GM23338 (cell line): ENCODE measurements at regions not wholly inside any gene's neighbourhood (a gene's known extent, or its start where the extent isn't known, plus 50 kb on each side); places are given as distances from the start of the nearest gene placed in this dataset.

ENCODE experiments used
- EZH2 ChIP-seq: fragments of 200-600 bp; sonication (generic); IDR thresholded peaks from one replicate; pipeline ENCODE4 v1.8.0; 2017; ENCODE audit warnings: antibody characterized with exemption, mild to moderate bottlenecking, low read depth; ENCODE audit not compliant: unreplicated experiment
- JUNB ChIP-seq: IDR thresholded peaks from one replicate; pipeline ENCODE4 v1.6.1; 2016; ENCODE audit warnings: antibody characterized with exemption; ENCODE audit not compliant: unreplicated experiment
- NANOG ChIP-seq: IDR thresholded peaks from 2 replicates; pipeline ENCODE4 v1.6.1; 2016; ENCODE audit warnings: antibody characterized with exemption, borderline replicate concordance
- POLR2AphosphoS5 ChIP-seq: IDR thresholded peaks from 2 replicates; pipeline ENCODE4 v1.6.1; 2016; ENCODE audit warnings: antibody characterized with exemption, low read depth
- TF ChIP-seq, protein P1 (sequence below), 2 experiments: fragments of 200-600 bp in 1 of 2; sonication (generic) in 1 of 2; conservative IDR thresholded peaks; 2 replicates each; pipeline versions ENCODE4 v1.5.1 to v1.6.1; 2016 to 2017; ENCODE audit warnings: antibody characterized with exemption in 2 of 2, low read depth in 2 of 2, mild to moderate bottlenecking in 2 of 2, moderate library complexity in 1 of 2
- TF ChIP-seq, protein P2 (sequence below): IDR thresholded peaks from 2 replicates; pipeline ENCODE4 v1.6.1; 2016; ENCODE audit warnings: antibody characterized with exemption
- TF ChIP-seq, protein P3 (sequence below): IDR thresholded peaks from one replicate; pipeline ENCODE4 v1.6.1; 2018; ENCODE audit warnings: antibody characterized with exemption; ENCODE audit not compliant: unreplicated experiment

DNA sequence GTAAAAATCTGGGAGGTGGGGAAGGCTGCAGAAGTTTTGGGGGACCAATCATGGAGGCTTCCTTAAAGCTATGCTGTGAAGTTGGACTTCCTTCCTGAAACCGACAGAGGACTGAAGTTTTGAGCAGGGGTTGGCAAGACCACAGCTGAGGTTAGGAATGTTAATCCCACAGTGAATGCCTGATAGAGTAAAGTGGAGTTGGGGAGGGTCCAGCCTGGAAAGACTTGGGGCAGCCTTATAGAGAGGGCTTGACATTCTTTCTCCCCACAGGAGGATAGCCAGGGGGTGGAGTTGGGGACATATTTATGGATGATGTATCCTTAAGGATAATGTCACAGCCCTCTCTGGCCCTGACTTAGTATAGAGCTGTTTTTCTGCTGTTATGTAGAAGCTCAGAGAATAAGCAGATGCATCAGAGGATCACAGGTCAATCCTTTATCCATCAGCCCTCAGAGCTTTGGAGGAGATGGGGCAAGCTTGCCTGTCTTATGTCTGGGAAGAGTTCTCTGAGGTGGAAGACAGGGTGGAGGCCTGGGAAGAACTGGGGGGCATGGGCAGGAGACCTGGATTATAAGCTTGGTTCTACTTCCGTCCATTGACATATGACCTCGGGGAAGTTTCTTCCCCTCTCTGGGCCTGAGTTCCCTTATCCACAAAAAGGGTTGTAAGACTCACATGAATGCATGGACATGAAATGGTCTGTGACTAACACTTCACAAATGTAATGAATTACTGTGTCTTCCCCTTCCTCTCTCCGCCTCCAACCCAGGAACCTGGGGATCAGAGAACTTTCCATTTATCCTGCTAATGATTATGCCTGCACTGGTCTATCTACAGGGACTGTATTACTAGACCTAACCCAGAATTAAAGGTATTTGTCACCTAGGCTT is 317.8 kb downstream of the MIAT start:
- TF ChIP-seq NANOG (no peak), EZH2 (no peak), JUNB (no peak), POLR2AphosphoS5 (no peak)
- TF ChIP-seq, protein P1, sequence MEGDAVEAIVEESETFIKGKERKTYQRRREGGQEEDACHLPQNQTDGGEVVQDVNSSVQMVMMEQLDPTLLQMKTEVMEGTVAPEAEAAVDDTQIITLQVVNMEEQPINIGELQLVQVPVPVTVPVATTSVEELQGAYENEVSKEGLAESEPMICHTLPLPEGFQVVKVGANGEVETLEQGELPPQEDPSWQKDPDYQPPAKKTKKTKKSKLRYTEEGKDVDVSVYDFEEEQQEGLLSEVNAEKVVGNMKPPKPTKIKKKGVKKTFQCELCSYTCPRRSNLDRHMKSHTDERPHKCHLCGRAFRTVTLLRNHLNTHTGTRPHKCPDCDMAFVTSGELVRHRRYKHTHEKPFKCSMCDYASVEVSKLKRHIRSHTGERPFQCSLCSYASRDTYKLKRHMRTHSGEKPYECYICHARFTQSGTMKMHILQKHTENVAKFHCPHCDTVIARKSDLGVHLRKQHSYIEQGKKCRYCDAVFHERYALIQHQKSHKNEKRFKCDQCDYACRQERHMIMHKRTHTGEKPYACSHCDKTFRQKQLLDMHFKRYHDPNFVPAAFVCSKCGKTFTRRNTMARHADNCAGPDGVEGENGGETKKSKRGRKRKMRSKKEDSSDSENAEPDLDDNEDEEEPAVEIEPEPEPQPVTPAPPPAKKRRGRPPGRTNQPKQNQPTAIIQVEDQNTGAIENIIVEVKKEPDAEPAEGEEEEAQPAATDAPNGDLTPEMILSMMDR (conservative IDR thresholded peaks at IDR 0.05; ENCODE audit: low read depth in 2 of 2) = no peak
- TF ChIP-seq, protein P2, sequence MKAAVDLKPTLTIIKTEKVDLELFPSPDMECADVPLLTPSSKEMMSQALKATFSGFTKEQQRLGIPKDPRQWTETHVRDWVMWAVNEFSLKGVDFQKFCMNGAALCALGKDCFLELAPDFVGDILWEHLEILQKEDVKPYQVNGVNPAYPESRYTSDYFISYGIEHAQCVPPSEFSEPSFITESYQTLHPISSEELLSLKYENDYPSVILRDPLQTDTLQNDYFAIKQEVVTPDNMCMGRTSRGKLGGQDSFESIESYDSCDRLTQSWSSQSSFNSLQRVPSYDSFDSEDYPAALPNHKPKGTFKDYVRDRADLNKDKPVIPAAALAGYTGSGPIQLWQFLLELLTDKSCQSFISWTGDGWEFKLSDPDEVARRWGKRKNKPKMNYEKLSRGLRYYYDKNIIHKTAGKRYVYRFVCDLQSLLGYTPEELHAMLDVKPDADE = no peak
- TF ChIP-seq, protein P3, sequence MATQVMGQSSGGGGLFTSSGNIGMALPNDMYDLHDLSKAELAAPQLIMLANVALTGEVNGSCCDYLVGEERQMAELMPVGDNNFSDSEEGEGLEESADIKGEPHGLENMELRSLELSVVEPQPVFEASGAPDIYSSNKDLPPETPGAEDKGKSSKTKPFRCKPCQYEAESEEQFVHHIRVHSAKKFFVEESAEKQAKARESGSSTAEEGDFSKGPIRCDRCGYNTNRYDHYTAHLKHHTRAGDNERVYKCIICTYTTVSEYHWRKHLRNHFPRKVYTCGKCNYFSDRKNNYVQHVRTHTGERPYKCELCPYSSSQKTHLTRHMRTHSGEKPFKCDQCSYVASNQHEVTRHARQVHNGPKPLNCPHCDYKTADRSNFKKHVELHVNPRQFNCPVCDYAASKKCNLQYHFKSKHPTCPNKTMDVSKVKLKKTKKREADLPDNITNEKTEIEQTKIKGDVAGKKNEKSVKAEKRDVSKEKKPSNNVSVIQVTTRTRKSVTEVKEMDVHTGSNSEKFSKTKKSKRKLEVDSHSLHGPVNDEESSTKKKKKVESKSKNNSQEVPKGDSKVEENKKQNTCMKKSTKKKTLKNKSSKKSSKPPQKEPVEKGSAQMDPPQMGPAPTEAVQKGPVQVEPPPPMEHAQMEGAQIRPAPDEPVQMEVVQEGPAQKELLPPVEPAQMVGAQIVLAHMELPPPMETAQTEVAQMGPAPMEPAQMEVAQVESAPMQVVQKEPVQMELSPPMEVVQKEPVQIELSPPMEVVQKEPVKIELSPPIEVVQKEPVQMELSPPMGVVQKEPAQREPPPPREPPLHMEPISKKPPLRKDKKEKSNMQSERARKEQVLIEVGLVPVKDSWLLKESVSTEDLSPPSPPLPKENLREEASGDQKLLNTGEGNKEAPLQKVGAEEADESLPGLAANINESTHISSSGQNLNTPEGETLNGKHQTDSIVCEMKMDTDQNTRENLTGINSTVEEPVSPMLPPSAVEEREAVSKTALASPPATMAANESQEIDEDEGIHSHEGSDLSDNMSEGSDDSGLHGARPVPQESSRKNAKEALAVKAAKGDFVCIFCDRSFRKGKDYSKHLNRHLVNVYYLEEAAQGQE = no peak
